ENCODE measurements at regions not wholly inside any gene's neighbourhood (a gene's known extent, or its start where the extent isn't known, plus 50 kb on each side); places are given as distances from the start of the nearest gene placed in this dataset.

DNA sequence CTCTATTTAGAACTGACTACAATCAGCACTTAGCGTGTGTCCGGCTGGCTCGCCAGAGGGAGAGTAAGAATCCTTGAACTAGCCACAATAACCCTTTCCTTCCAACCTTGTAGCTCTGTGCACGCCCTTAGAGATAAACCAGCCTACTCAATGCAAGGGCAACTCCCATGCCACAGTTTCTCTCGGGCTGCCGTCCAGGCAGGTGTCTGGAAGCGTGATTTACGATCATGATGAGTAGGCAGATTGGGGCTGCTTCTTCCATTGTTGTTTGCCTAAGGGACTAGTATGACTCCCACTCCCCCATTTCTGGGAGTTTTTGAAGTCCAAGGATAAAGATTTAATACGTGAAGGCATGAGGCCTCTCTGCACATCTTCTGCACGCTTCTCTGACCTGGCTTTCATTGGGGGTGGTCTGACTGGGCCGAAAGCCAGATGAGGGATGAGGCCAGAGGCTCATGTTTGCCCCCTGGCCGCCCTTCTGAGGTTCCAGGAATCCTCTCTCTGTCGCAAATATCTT, 134.0 kb upstream of the MYO10 start:
- in situ Hi-C loops (cut with MboI; ENCODE audit: low pct_unique_long_range_greater_than_20kb, low sequenced_read_pairs, unreplicated experiment), result no loop called here
- TF ChIP-seq, protein P1, sequence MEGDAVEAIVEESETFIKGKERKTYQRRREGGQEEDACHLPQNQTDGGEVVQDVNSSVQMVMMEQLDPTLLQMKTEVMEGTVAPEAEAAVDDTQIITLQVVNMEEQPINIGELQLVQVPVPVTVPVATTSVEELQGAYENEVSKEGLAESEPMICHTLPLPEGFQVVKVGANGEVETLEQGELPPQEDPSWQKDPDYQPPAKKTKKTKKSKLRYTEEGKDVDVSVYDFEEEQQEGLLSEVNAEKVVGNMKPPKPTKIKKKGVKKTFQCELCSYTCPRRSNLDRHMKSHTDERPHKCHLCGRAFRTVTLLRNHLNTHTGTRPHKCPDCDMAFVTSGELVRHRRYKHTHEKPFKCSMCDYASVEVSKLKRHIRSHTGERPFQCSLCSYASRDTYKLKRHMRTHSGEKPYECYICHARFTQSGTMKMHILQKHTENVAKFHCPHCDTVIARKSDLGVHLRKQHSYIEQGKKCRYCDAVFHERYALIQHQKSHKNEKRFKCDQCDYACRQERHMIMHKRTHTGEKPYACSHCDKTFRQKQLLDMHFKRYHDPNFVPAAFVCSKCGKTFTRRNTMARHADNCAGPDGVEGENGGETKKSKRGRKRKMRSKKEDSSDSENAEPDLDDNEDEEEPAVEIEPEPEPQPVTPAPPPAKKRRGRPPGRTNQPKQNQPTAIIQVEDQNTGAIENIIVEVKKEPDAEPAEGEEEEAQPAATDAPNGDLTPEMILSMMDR (IDR thresholded peaks at IDR 0.05; ENCODE audit: extremely low read depth, insufficient read depth, missing control alignments), result no peak
- no peak for DNase-seq (ENCODE audit: low spot score)

DNA sequence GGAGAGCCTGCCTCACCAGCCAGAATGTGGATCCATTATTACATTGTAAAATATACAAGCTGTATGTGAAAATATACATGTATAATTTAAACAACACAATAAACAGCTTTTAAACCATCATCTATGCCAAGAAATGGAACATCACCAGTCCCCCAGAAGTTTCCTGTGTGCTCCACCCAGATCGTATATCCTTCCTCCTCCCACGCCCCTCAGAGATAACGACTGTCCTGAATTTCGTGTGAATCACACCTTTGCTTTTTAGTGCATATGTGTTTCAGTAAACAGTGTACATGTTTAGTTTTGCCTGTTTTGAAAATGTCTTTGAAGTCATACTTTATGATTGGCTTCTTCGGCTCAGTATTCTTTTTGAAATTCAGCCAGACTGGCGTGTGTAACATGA, 134.6 kb upstream of the MYO10 start:
- no peak for DNase-seq (ENCODE audit: low spot score)
- in situ Hi-C loops (cut with MboI; ENCODE audit: low pct_unique_long_range_greater_than_20kb, low sequenced_read_pairs, unreplicated experiment), result no loop called here
- TF ChIP-seq, protein P1 (IDR thresholded peaks at IDR 0.05; ENCODE audit: extremely low read depth, insufficient read depth, missing control alignments), result no peak

DNA sequence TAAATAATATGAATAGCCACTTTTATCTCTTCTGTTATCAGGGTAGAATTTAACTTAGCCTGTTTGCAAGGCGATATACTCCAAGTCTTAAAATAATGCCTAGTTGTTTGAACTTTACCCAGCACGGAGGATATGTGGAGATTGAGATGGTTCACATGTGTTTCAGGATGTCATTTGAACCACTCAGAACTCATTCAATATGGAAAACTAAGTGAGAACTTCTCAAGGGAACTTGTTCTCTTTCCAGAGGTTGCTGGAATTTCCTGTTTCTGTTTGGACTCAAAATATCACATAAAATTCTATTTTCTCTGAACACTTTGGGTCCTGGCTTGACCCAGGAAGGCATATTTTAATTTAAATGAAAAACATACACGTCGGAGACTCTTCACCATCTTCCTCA, 139.1 kb upstream of the MYO10 start:
- TF ChIP-seq, protein P1 (IDR thresholded peaks at IDR 0.05; ENCODE audit: extremely low read depth, insufficient read depth, missing control alignments), result no peak
- in situ Hi-C loops (cut with MboI; ENCODE audit: low pct_unique_long_range_greater_than_20kb, low sequenced_read_pairs, unreplicated experiment), result no loop called here
- DNase-seq (ENCODE audit: low spot score), result no peak

DNA sequence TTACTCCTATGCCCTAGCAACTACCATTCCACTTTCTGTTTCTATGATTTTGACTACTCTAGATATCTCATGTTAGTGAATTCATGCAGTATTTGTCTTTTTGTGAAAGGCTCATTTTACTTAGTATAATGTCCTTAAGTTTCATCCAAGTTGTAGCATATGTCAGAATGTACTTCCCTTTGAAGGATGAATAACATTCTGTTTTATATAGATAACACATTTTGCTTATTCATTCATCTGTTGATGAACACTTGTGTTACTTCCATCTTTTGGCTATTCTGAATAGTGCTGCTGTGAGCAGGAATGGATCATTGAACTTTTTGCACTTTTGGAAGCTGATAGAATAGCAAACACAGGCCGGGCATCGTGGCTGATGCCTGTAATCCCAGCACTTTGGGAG, 140.2 kb upstream of the MYO10 start:
- in situ Hi-C loops (cut with MboI; ENCODE audit: low pct_unique_long_range_greater_than_20kb, low sequenced_read_pairs, unreplicated experiment), result no loop called here
- no peak for DNase-seq (ENCODE audit: low spot score)
- TF ChIP-seq, protein P1 (IDR thresholded peaks at IDR 0.05; ENCODE audit: extremely low read depth, insufficient read depth, missing control alignments), result no peak

DNA sequence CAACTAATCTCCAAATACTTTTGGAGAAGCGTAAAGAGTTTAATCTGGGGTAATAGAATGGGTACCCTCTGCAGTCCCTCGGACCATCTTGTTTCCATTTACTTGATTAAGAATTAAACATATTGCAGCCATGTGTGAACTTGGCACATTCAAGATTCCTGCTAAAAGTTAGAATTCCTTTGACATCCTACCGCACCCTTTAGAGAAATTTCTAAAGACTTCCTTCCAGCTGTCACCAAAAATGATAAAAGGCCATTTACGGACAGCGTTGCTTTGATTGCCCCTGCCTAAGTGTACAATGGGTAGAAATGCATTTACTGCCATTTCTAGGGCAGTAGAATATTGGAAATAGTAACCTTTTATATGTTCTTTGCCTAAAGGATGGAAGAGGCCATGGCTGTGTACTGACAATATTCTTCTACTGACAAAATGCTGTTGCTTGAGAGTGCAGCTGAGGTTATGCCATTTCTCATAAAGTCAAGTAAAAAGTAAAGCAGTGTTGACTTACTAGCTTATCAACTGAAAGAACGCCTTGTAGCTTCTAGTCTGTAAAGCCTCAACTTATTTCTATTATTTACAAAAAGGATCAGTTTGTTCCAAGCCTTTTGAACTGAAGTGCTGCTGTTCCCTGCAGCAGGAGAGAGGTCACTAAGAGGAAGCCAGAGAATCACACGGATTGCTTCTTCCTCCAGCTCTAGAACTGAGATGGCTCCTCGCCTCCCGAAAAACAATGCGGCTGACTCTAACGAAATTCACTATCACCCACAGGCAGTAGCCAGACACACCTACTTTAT, 139.8 kb upstream of the BASP1 start:
- in situ Hi-C loops (cut with MboI; ENCODE audit: low pct_unique_long_range_greater_than_20kb, low sequenced_read_pairs, unreplicated experiment), result no loop called here
- no peak for DNase-seq (ENCODE audit: low spot score)
- TF ChIP-seq, protein P1 (IDR thresholded peaks at IDR 0.05; ENCODE audit: extremely low read depth, insufficient read depth, missing control alignments), result no peak

DNA sequence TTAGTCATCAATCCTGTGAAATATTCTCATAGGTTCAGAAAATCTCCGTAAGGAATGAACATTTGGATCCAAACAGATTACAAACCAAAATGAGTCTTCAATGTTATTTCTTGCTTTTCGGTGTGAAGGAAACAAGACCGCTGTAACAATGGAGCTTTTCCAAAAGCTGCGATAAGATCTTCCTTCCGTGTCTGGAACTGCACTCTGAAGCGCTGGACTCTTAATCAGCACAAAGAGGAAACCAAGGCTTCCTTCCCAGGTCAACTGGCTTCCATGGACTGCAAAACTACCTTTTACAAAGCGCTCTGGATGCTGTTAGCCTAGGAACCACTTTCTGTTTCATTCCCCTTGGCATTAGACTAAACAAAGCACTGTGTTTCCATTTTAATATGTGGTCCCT, 137.9 kb upstream of the BASP1 start:
- TF ChIP-seq, protein P1 (IDR thresholded peaks at IDR 0.05; ENCODE audit: extremely low read depth, insufficient read depth, missing control alignments), result no peak
- DNase-seq (ENCODE audit: low spot score), result no peak
- in situ Hi-C loops (cut with MboI; ENCODE audit: low pct_unique_long_range_greater_than_20kb, low sequenced_read_pairs, unreplicated experiment), result no loop called here
